ENCODE measurements at regions not wholly inside any gene's neighbourhood (a gene's known extent, or its start where the extent isn't known, plus 50 kb on each side); places are given as distances from the start of the nearest gene placed in this dataset.

- DNase-seq: no peak
Measured at GRCh38 chr6:44642349-44642748, 254.8 kb downstream of the CDC5L start.

GRCh38 chr6:44642870-44643522, 255.5 kb downstream of the CDC5L start:
- DNase-seq: peak; percentile 77

- DNase-seq: no peak
Measured at GRCh38 chr6:44645276-44645675, 257.8 kb downstream of the CDC5L start.

- no peak for DNase-seq
Measured at GRCh38 chr6:44646355-44646754, 258.8 kb downstream of the CDC5L start.

- DNase-seq: no peak
Measured at GRCh38 chr6:44649365-44650025, 262.0 kb downstream of the CDC5L start.

- DNase-seq: no peak
Measured at GRCh38 chr6:44650495-44650894, 263.0 kb downstream of the CDC5L start.

GRCh38 chr6:44650947-44651346, 263.4 kb downstream of the CDC5L start:
- DNase-seq: no peak

GRCh38 chr6:44651604-44652003, 264.1 kb downstream of the CDC5L start:
- DNase-seq: no peak

GRCh38 chr6:44652547-44652946, 265.0 kb downstream of the CDC5L start:
- DNase-seq: no peak

- DNase-seq: no peak
Measured at GRCh38 chr6:44653091-44653490, 265.6 kb downstream of the CDC5L start.

- DNase-seq: no peak
Measured at GRCh38 chr6:44653761-44654218, 266.3 kb downstream of the CDC5L start.

GRCh38 chr6:44655412-44656342, 268.2 kb downstream of the CDC5L start:
- peak; percentile 93 for DNase-seq

GRCh38 chr6:44656691-44657090, 269.2 kb downstream of the CDC5L start:
- no peak for DNase-seq

- DNase-seq: no peak
Measured at GRCh38 chr6:44657206-44657819, 269.8 kb downstream of the CDC5L start.

- no peak for DNase-seq
Measured at GRCh38 chr6:44658571-44658970, 271.1 kb downstream of the CDC5L start.

- DNase-seq: no peak
Measured at GRCh38 chr6:44659726-44660125, 272.2 kb downstream of the CDC5L start.

- no peak for DNase-seq
Measured at GRCh38 chr6:44660561-44661220, 273.2 kb downstream of the CDC5L start.

- DNase-seq: no peak
Measured at GRCh38 chr6:44661221-44662008, 273.9 kb downstream of the CDC5L start.

GRCh38 chr6:44662461-44663121, 275.1 kb downstream of the CDC5L start:
- DNase-seq: no peak

GRCh38 chr6:44663860-44664634, 276.5 kb downstream of the CDC5L start:
- no peak for DNase-seq

Data from stimulated activated CD8-positive, alpha-beta memory T cell treated with anti-CD3 and anti-CD28 coated beads, Interleukin-4, amount 100 ng/mL, for 48 hours (primary cell).